ENCODE measurements at regions not wholly inside any gene's neighbourhood (a gene's known extent, or its start where the extent isn't known, plus 50 kb on each side); places are given as distances from the start of the nearest gene placed in this dataset.

DNA sequence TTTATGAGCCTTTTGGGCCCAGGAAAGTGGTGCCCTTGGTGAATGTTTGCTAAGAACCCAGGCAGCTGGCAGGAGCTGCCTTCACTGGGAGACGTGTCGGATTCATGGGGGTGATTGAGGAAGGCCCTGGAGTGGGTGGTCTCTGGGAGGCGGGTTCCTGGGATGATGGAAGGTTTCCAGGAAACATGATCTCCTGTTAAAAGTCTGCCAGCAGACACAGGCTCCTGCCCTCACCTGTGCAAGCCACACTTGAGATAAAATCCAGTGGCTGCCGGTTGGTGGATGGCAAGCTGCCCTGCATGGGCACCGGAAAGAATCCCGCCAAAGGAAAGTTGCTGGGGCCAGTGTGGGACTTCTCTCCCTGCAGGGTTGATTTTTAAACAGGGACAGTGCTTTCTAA is 189.0 kb upstream of the CIBAR2 start:
- Histone ChIP-seq H3K4me1 (ENCODE audit: control insufficient read depth in 1 of 2, insufficient read depth in 1 of 2, low read depth in 1 of 2, low read length in 1 of 2) (peaks cover 12 to 13% of the 10 kb centered on the region in 2 experiments), H3K4me3 (ENCODE audit: low read depth in 1 of 2, low read length in 1 of 2) (no peak overlapping the region), H3K27ac (no peak overlapping the region), H3K9me3 (no peaks in the 10 kb centered on the region), H3K27me3 (peaks cover 10% of the 10 kb centered on the region), H3K36me3 (no peaks in the 10 kb centered on the region)
- TF ChIP-seq, protein P1, sequence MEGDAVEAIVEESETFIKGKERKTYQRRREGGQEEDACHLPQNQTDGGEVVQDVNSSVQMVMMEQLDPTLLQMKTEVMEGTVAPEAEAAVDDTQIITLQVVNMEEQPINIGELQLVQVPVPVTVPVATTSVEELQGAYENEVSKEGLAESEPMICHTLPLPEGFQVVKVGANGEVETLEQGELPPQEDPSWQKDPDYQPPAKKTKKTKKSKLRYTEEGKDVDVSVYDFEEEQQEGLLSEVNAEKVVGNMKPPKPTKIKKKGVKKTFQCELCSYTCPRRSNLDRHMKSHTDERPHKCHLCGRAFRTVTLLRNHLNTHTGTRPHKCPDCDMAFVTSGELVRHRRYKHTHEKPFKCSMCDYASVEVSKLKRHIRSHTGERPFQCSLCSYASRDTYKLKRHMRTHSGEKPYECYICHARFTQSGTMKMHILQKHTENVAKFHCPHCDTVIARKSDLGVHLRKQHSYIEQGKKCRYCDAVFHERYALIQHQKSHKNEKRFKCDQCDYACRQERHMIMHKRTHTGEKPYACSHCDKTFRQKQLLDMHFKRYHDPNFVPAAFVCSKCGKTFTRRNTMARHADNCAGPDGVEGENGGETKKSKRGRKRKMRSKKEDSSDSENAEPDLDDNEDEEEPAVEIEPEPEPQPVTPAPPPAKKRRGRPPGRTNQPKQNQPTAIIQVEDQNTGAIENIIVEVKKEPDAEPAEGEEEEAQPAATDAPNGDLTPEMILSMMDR (IDR thresholded peaks at IDR 0.05), result no peak

DNA sequence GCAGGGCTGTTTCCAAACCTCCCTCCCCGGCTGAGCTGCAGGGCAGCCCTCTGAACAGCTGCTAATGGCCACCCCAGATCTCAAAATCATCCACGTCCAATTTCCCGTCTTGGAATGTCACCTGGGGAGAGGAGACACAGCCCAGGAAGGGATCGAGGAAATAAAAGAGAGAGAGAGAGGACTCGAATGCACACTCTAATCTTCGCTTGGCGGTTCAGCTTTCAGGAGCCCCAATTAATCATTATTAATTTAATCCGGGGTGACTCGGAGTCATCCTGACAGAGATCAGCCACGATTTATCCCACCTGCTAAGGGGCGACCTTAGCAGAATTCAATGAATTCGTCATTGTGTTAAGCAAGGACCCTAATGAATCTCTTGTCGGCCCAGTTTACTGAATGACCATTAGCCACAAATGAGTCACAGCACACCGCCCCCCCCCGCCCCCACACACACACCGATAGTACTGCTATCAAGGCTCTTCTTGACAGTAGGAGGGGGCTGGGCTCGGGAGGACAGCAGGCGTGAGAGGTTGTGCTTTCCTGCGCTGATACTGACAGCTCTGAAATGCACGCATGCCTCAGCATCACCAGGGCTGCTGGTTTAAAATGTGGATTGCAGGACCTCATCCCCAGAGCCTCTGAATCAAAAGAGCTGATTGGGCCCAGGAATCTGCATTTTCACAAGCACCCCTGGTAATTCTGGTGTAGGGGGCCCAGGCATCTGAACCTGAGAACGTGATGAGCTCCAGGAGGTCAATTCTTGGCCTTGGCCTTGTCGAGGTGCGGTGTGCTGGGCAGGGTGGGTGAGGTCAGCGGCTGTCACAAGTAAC is 190.0 kb upstream of the CIBAR2 start:
- Histone ChIP-seq H3K9me3 (no peaks in the 10 kb centered on the region), H3K36me3 (no peaks in the 10 kb centered on the region), H3K4me3 (ENCODE audit: low read depth in 1 of 2, low read length in 1 of 2) (no peak overlapping the region), H3K27me3 (peaks cover 10% of the 10 kb centered on the region), H3K4me1 (ENCODE audit: control insufficient read depth in 1 of 2, insufficient read depth in 1 of 2, low read depth in 1 of 2, low read length in 1 of 2) (peaks cover 18 to 20% of the 10 kb centered on the region in 2 experiments), H3K27ac (no peak overlapping the region)
- TF ChIP-seq, protein P1 (IDR thresholded peaks at IDR 0.05), result no peak

DNA sequence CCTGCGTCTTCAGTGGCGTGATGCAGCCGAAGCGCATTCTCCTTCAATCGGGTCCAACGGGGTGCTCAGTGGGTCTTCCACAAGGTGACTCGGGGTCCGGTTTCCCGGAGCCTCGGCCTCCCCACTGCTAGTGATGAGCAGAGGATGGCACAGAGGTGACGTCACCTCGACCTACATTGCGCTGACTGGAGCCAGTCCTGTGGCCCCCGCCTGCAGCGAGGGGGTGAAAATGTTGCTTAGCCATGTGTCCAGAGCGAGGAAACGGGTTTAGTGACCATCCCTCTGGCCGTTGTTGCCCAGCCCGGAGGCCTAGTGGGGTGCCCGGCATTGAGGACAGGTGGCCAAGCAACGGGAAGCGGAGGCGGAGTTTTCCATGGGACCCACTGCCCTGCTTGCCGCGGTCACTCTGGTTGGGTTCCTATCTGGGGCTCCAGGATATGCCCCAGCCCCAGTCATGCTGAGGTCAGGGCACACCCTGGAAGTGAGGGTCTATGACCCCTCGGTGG is 190.6 kb upstream of the CIBAR2 start:
- Histone ChIP-seq H3K4me1 (ENCODE audit: control insufficient read depth in 1 of 2, insufficient read depth in 1 of 2, low read depth in 1 of 2, low read length in 1 of 2) (peaks cover 21 to 22% of the 10 kb centered on the region in 2 experiments), H3K4me3 (ENCODE audit: low read depth in 1 of 2, low read length in 1 of 2) (no peak overlapping the region), H3K9me3 (no peaks in the 10 kb centered on the region), H3K36me3 (no peaks in the 10 kb centered on the region), H3K27ac (no peak overlapping the region), H3K27me3 (peaks cover 10% of the 10 kb centered on the region)
- TF ChIP-seq, protein P1 (IDR thresholded peaks at IDR 0.05), result no peak

DNA sequence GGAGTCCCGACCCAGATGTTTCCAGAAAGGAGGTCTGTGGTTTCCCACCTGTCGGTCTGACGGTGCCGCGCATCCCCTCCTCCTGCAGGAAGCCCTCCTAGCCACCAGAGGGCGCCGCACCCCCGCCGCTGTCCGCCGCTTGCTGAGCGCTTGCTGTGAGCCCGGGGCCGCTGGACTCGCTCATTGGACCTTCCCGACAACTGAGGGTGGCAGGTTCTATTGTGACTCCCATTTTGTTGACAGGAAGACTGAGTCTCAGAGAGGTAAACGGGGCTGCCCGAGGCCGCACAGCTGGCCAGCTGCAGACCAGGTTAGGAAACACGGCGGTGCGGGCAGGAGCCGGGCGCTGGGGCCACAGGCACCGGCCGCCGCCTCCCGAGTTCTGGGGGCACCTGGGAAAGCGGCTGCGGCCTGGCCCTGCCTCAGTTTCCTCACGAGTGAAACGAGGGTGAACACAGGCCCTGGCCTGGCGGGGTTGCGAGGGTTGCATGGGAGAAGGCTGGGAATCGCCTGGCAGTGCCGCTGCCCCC is 191.1 kb upstream of the CIBAR2 start:
- H3K27me3 ChIP-seq, result peaks cover 10% of the 10 kb centered on the region
- H3K4me1 ChIP-seq (ENCODE audit: control insufficient read depth in 1 of 2, insufficient read depth in 1 of 2, low read depth in 1 of 2, low read length in 1 of 2), result peaks cover 26 to 28% of the 10 kb centered on the region in 2 experiments
- no peak overlapping the region for H3K27ac ChIP-seq
- no peaks in the 10 kb centered on the region for H3K9me3 ChIP-seq
- TF ChIP-seq, protein P1 (IDR thresholded peaks at IDR 0.05), result peak; percentile 82
- no peaks in the 10 kb centered on the region for H3K36me3 ChIP-seq
- H3K4me3 ChIP-seq (ENCODE audit: low read depth in 1 of 2, low read length in 1 of 2), result no peak overlapping the region

DNA sequence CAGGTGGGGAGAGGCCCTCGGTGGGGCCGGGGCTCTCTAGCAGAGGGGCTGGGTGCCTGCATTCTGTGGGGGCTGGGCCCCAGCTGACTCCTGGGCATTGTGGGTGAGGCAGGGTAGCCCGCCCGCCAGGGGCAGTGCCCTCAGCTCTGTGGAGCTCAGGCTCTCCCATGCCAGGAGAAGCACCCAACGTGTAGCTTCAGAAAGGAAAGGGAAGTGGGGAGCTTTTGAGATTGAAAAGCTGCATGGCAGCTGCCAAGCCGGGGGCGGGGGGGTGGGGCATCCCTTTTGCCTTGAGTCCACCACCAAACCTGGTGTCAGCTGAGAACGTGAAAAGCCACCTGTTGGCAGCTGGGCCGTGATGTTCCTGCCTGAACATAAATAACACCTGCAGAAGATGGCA is 192.1 kb upstream of the CIBAR2 start:
- no peaks in the 10 kb centered on the region for H3K36me3 ChIP-seq
- H3K27me3 ChIP-seq, result peaks cover 17% of the 10 kb centered on the region
- no peak overlapping the region for H3K27ac ChIP-seq
- H3K4me1 ChIP-seq (ENCODE audit: control insufficient read depth in 1 of 2, insufficient read depth in 1 of 2, low read depth in 1 of 2, low read length in 1 of 2), result peaks cover 35 to 37% of the 10 kb centered on the region in 2 experiments
- H3K4me3 ChIP-seq (ENCODE audit: low read depth in 1 of 2, low read length in 1 of 2), result no peak overlapping the region
- no peaks in the 10 kb centered on the region for H3K9me3 ChIP-seq
- TF ChIP-seq, protein P1 (IDR thresholded peaks at IDR 0.05), result no peak
